Activated naive CD8-positive, alpha-beta T cell (primary cell): ENCODE measurements at regions not wholly inside any gene's neighbourhood (a gene's known extent, or its start where the extent isn't known, plus 50 kb on each side); places are given as distances from the start of the nearest gene placed in this dataset.

ENCODE experiments used
- H3K27ac Mint-ChIP-seq: one replicate; pipeline ENCODE4 v1.8.0; 2021; ENCODE audit warnings: mixed read lengths
- H3K27me3 Mint-ChIP-seq: one replicate; pipeline ENCODE4 v1.8.0; 2021; ENCODE audit warnings: mixed read lengths
- H3K36me3 Mint-ChIP-seq: one replicate; pipeline ENCODE4 v1.8.0; 2021; ENCODE audit warnings: mixed read lengths
- H3K4me1 Mint-ChIP-seq: one replicate; pipeline ENCODE4 v1.8.0; 2021; ENCODE audit warnings: low read depth, mixed read lengths
- H3K4me3 Mint-ChIP-seq: one replicate; pipeline ENCODE4 v1.8.0; 2021; ENCODE audit warnings: mild to moderate bottlenecking, mixed read lengths
- H3K9me3 Mint-ChIP-seq: one replicate; pipeline ENCODE4 v1.8.0; 2021; ENCODE audit warnings: low read depth, mixed read lengths

DNA sequence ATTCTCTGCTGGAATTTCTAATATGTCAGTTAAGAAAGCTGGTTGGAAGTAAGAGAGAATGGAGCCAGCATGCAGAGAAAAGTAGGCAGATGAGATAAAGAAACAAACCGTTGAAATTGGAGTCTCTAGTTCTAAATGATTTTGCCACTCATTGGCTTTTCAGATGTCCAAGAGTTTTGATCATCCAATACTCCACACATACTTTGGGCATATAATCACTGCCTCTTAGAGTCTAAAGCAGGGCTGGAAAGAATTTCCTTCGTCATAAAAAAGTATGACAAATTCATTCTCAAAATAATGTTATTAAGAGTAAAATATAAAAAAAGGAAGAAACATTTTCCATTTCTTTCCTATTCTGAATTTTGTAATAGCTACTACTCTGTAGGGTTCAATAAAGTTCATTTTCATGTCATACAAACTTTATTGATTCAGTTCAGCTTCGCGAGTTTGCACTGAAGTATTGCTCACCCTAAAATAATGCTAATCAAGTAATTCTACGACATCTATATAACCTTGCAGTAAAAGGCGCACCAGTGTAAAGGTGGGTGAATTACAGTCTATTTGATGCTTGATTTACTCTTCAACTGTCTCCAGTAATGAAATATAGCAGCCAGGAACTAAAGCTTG is 1556.6 kb downstream of the NCAM2 start:
- no peaks in the 10 kb centered on the region for H3K4me1 Mint-ChIP-seq
- H3K27ac Mint-ChIP-seq = no peak overlapping the region
- no peaks in the 10 kb centered on the region for H3K36me3 Mint-ChIP-seq
- H3K9me3 Mint-ChIP-seq = peaks cover 5% of the 10 kb centered on the region
- H3K4me3 Mint-ChIP-seq = no peak overlapping the region
- H3K27me3 Mint-ChIP-seq = no peaks in the 10 kb centered on the region

DNA sequence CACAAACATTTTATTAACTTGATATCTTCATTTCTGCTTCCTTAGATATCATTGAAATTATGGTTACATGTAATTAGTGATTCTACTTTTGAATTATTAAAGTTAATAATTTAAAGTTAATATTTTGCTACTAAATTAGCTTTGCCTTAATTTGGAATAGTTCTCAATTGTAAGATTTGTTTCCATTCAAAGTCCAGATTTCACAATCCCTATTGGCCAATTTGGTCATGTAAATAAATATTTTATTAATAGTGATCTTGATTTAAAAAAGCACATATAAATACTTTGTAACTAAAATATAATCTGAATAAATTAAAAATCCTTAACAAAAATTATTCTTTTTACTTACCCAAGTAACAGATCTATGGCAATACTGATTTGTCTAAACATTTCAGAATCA is 1558.6 kb downstream of the NCAM2 start:
- H3K36me3 Mint-ChIP-seq = no peaks in the 10 kb centered on the region
- H3K27me3 Mint-ChIP-seq = no peaks in the 10 kb centered on the region
- H3K4me3 Mint-ChIP-seq = no peak overlapping the region
- H3K9me3 Mint-ChIP-seq = peaks cover 5% of the 10 kb centered on the region
- no peak overlapping the region for H3K27ac Mint-ChIP-seq
- H3K4me1 Mint-ChIP-seq = no peaks in the 10 kb centered on the region

DNA sequence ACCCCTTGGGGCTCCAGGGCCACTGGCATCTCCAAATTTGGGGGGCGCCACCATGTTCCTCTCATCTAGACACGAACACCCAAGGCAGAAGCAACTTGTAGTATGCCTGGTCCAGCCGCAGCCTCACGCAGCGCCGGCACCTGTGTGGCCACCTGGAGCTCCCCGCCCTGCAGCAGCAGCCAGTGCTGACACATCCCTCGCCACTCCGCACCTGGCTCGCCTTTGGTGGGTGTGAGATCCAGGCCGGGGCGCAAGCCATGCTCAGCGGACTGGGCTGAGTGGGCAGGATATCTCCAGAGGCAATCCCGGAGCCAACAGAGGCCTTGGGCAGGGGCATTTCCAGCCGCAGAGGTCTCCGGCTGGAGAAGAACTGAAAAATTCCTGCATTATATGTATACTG is 1563.7 kb downstream of the NCAM2 start:
- no peaks in the 10 kb centered on the region for H3K27me3 Mint-ChIP-seq
- no peaks in the 10 kb centered on the region for H3K36me3 Mint-ChIP-seq
- no peak overlapping the region for H3K27ac Mint-ChIP-seq
- no peaks in the 10 kb centered on the region for H3K9me3 Mint-ChIP-seq
- H3K4me1 Mint-ChIP-seq = no peaks in the 10 kb centered on the region
- no peak overlapping the region for H3K4me3 Mint-ChIP-seq

DNA sequence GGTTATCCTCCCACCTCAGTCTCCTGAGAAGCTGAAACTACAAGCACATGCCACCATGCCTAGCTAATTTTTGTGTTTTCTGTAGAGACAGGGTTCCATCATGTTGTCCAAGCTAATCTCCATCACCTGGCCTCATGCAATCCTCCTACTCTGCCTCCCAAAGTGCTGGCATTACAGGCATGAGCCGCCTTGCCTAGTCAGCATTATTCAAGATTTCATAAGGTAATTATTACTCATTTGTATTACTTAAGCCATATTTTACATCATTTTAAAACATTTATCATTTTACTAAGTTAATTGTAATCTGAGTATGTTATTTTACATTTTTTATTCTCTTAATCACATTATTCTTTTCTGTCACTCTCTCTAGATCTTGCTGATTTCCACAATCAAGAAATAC is 1575.6 kb downstream of the NCAM2 start:
- Mint-ChIP-seq H3K4me1 (no peaks in the 10 kb centered on the region), H3K9me3 (no peaks in the 10 kb centered on the region), H3K27ac (no peak overlapping the region), H3K27me3 (no peaks in the 10 kb centered on the region), H3K4me3 (no peak overlapping the region), H3K36me3 (no peaks in the 10 kb centered on the region)

DNA sequence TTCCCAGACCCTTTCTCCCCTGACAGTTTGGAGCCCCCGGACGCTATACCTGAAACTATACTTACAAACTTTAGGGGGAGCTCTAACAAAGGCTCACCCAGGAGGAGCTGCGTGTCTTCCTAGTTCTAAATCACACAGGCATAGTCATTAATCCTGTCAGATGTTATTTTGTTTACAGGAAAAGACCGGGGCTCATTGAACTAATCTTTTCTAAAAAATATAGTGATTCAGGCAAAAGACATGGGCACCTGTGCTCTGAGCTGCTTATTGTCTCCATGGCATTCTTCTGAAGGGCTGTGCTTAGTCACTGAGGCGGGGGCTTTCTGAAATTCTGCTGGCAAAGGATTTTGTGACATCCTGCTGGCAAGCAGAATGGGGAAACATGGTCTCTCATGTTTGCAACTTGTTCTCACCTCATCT is 1577.0 kb downstream of the NCAM2 start:
- Mint-ChIP-seq H3K27ac (no peak overlapping the region), H3K27me3 (no peaks in the 10 kb centered on the region), H3K4me1 (no peaks in the 10 kb centered on the region), H3K9me3 (no peaks in the 10 kb centered on the region), H3K4me3 (no peak overlapping the region), H3K36me3 (no peaks in the 10 kb centered on the region)

GRCh38 chr21:22579741-22580140 is 1581.5 kb downstream of the NCAM2 start:
- no peak overlapping the region for H3K27ac Mint-ChIP-seq
- no peaks in the 10 kb centered on the region for H3K4me1 Mint-ChIP-seq
- no peaks in the 10 kb centered on the region for H3K36me3 Mint-ChIP-seq
- H3K4me3 Mint-ChIP-seq = no peak overlapping the region
- no peaks in the 10 kb centered on the region for H3K9me3 Mint-ChIP-seq
- H3K27me3 Mint-ChIP-seq = no peaks in the 10 kb centered on the region

GRCh38 chr21:22582026-22582425 is 1583.8 kb downstream of the NCAM2 start:
- H3K4me1 Mint-ChIP-seq = no peaks in the 10 kb centered on the region
- no peaks in the 10 kb centered on the region for H3K27me3 Mint-ChIP-seq
- H3K27ac Mint-ChIP-seq = no peak overlapping the region
- no peaks in the 10 kb centered on the region for H3K36me3 Mint-ChIP-seq
- H3K9me3 Mint-ChIP-seq = no peaks in the 10 kb centered on the region
- no peak overlapping the region for H3K4me3 Mint-ChIP-seq

- Mint-ChIP-seq H3K4me1 (no peaks in the 10 kb centered on the region), H3K9me3 (no peaks in the 10 kb centered on the region), H3K27ac (no peak overlapping the region), H3K36me3 (no peaks in the 10 kb centered on the region), H3K27me3 (no peaks in the 10 kb centered on the region), H3K4me3 (no peak overlapping the region)
Observed at GRCh38 chr21:22584308-22584707, 1586.1 kb downstream of the NCAM2 start.

GRCh38 chr21:22585558-22585957 is 1587.3 kb downstream of the NCAM2 start:
- no peak overlapping the region for H3K27ac Mint-ChIP-seq
- no peaks in the 10 kb centered on the region for H3K27me3 Mint-ChIP-seq
- no peaks in the 10 kb centered on the region for H3K9me3 Mint-ChIP-seq
- H3K4me3 Mint-ChIP-seq = no peak overlapping the region
- H3K36me3 Mint-ChIP-seq = no peaks in the 10 kb centered on the region
- H3K4me1 Mint-ChIP-seq = no peaks in the 10 kb centered on the region

DNA sequence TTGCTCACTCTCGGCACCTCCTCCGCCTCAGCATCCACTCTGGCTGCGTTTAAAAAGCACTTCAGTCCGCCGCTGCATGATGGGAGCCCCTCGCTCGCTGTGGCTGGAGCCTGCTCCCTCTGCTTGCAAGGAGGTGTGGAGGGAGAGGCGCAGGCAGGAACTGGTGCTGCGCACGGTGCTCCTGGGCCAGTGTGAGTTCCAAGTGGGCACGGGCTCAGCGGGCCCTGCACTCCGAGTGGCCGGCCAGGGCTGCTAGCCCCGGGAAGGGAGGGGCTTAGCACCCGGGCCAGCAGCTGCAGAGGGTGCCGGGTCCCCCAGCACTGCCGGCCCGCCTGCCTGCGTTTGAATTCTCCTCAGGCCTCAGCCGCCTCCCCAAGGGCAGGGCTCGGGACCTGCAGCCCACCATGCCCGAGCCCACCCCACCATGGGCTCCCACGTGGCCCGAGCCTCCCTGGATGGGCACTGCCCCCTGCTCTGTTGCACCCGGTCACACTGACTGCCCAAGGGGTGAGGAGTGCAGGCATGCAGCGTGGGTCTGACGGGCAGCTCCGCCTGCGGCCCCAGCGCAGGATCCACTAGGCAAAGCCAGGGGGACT is 1599.5 kb downstream of the NCAM2 start:
- Mint-ChIP-seq H3K27me3 (no peaks in the 10 kb centered on the region), H3K36me3 (no peaks in the 10 kb centered on the region), H3K4me1 (no peaks in the 10 kb centered on the region), H3K4me3 (no peak overlapping the region), H3K9me3 (peaks cover 6% of the 10 kb centered on the region), H3K27ac (no peak overlapping the region)

DNA sequence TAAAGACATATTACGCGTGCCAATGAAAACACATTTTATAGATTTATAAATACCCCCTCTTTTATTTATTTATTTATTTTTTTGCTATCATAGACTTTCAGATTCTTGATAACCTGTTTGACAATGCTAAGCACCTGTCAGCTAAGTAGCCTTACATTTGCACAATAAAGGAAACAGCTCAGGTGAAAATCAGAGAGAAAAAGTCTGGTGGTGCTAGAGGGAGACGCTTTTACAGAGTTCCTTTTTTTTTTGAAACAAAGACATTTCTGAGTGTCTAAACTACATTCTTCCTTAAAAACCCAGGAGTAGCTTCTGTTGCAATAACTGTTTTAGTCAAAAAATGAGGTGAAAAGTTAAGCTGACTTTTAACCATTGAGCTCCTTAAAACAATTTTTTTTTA is 1611.6 kb downstream of the NCAM2 start:
- H3K27ac Mint-ChIP-seq = no peak overlapping the region

GRCh38 chr21:22627911-22628310 is 1629.7 kb downstream of the NCAM2 start:
- Mint-ChIP-seq H3K27ac (no peak overlapping the region), H3K4me3 (no peak overlapping the region), H3K36me3 (no peaks in the 10 kb centered on the region), H3K27me3 (no peaks in the 10 kb centered on the region), H3K9me3 (no peaks in the 10 kb centered on the region), H3K4me1 (no peaks in the 10 kb centered on the region)

More for the DNA sequence above, 1611.6 kb downstream of the NCAM2 start:
- Mint-ChIP-seq H3K4me1 (no peaks in the 10 kb centered on the region), H3K4me3 (no peak overlapping the region), H3K9me3 (no peaks in the 10 kb centered on the region), H3K27me3 (no peaks in the 10 kb centered on the region), H3K36me3 (no peaks in the 10 kb centered on the region)

GRCh38 chr21:22630953-22631465 is 1632.8 kb downstream of the NCAM2 start:
- H3K4me3 Mint-ChIP-seq = no peak overlapping the region
- H3K9me3 Mint-ChIP-seq = no peaks in the 10 kb centered on the region
- H3K36me3 Mint-ChIP-seq = no peaks in the 10 kb centered on the region
- no peak overlapping the region for H3K27ac Mint-ChIP-seq
- no peaks in the 10 kb centered on the region for H3K4me1 Mint-ChIP-seq
- H3K27me3 Mint-ChIP-seq = no peaks in the 10 kb centered on the region

- H3K4me1 Mint-ChIP-seq = no peaks in the 10 kb centered on the region
- H3K9me3 Mint-ChIP-seq = no peaks in the 10 kb centered on the region
- H3K27me3 Mint-ChIP-seq = no peaks in the 10 kb centered on the region
- H3K27ac Mint-ChIP-seq = no peak overlapping the region
- H3K36me3 Mint-ChIP-seq = no peaks in the 10 kb centered on the region
- no peak overlapping the region for H3K4me3 Mint-ChIP-seq
Observed at GRCh38 chr21:22632176-22632575, 1634.0 kb downstream of the NCAM2 start.

GRCh38 chr21:22649246-22649645 is 1651.0 kb downstream of the NCAM2 start:
- no peak overlapping the region for H3K4me3 Mint-ChIP-seq
- no peaks in the 10 kb centered on the region for H3K27me3 Mint-ChIP-seq
- no peaks in the 10 kb centered on the region for H3K36me3 Mint-ChIP-seq
- H3K4me1 Mint-ChIP-seq = no peaks in the 10 kb centered on the region
- H3K9me3 Mint-ChIP-seq = no peaks in the 10 kb centered on the region
- no peak overlapping the region for H3K27ac Mint-ChIP-seq

DNA sequence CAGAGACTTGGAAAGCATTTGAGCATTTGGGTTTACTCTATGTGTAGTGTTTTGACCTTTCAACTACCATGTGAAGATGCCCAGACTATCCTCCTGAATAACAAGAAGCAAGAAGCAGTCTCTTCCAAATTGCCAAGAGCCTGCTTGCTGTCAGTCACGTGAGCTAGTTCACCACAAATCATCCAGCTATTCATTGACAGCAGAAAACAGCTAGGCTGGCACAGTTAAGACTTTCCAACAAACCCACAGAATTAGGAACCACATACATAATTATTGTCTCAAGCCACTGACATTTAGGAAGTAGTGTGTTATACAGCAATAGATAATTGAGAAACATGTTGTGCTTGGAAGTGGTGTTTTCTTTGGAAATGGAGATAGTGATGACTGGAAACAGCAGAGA is 1652.0 kb downstream of the NCAM2 start:
- H3K27me3 Mint-ChIP-seq = no peaks in the 10 kb centered on the region
- no peaks in the 10 kb centered on the region for H3K36me3 Mint-ChIP-seq
- no peaks in the 10 kb centered on the region for H3K9me3 Mint-ChIP-seq
- H3K27ac Mint-ChIP-seq = no peak overlapping the region
- H3K4me3 Mint-ChIP-seq = no peak overlapping the region
- H3K4me1 Mint-ChIP-seq = no peaks in the 10 kb centered on the region
